ENCODE measurements at regions not wholly inside any gene's neighbourhood (a gene's known extent, or its start where the extent isn't known, plus 50 kb on each side); places are given as distances from the start of the nearest gene placed in this dataset.
"Not testable (repeated sequence)": the region's sequence is repeated elsewhere in the genome, so short reads cannot be mapped to it uniquely, and the experiment has no call there.

GRCh38 chr5:98309785-98310598 lies 463.5 kb upstream of the RGMB start:
- TF ChIP-seq POLR2AphosphoS5 (IDR thresholded peaks at IDR 0.05) (no peak), POLR2A (IDR thresholded peaks at IDR 0.05) (no peak)
- Histone ChIP-seq H3K36me3 (no peaks in the 10 kb centered on the region), H3K9me3 (no peaks in the 10 kb centered on the region), H3K4me1 (no peaks in the 10 kb centered on the region), H3K27ac (peak overlapping the region in 1 of 2 donors; percentile 9), H3K27me3 (no peaks in the 10 kb centered on the region), H3K4me3 (no peak overlapping the region)
- DNase-seq (ENCODE audit: low spot score in 2 of 2): no peak
- intact Hi-C loops (cut with DNase I; ENCODE audit: low total_unique reads): no loop called here

- Histone ChIP-seq H3K27ac (no peak overlapping the region), H3K9me3 (no peaks in the 10 kb centered on the region), H3K4me1 (no peaks in the 10 kb centered on the region), H3K36me3 (no peaks in the 10 kb centered on the region), H3K4me3 (no peak overlapping the region), H3K27me3 (no peaks in the 10 kb centered on the region)
- no peak for DNase-seq (ENCODE audit: low spot score in 2 of 2)
- TF ChIP-seq POLR2A (IDR thresholded peaks at IDR 0.05): no peak
- intact Hi-C loops (cut with DNase I; ENCODE audit: low total_unique reads): no loop called here
Observed at GRCh38 chr5:98314292-98314691, 459.2 kb upstream of the RGMB start.

DNA sequence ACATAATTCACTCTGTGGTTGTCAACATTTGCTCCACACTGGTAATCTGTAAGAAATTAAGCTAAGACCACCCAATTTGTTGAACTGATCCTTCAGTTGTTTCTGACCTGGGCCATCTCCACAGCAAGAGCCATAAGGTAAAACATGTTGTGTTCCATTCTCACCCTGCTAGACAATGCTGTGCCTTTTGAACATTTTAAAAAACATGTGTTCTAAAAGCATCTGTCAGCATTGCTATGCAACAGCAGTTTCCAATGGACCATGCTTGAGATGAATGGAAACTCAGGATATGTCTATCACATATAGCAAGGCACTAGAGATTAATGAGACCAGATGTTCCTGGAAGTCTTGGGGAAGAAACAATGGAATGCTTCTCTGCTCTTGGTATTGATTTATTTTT lies 455.1 kb upstream of the RGMB start:
- Histone ChIP-seq H3K4me1 (no peaks in the 10 kb centered on the region), H3K9me3 (no peaks in the 10 kb centered on the region), H3K36me3 (no peaks in the 10 kb centered on the region), H3K4me3 (no peak overlapping the region), H3K27ac (no peak overlapping the region), H3K27me3 (no peaks in the 10 kb centered on the region)
- no peak for TF ChIP-seq POLR2A (IDR thresholded peaks at IDR 0.05)
- TF ChIP-seq CTCF (IDR thresholded peaks at IDR 0.05): no peak
- no peak for TF ChIP-seq POLR2AphosphoS5 (IDR thresholded peaks at IDR 0.05)
- DNase-seq (ENCODE audit: low spot score in 2 of 2): no peak
- intact Hi-C loops (cut with DNase I; ENCODE audit: low total_unique reads): no loop called here

GRCh38 chr5:98319299-98320011 lies 454.0 kb upstream of the RGMB start:
- H3K36me3 ChIP-seq: no peaks in the 10 kb centered on the region
- H3K27me3 ChIP-seq: no peaks in the 10 kb centered on the region
- no peak overlapping the region for H3K27ac ChIP-seq
- no peaks in the 10 kb centered on the region for H3K9me3 ChIP-seq
- no peak overlapping the region for H3K4me3 ChIP-seq
- no peaks in the 10 kb centered on the region for H3K4me1 ChIP-seq
- intact Hi-C loops (cut with DNase I; ENCODE audit: low total_unique reads): no loop called here
- TF ChIP-seq POLR2A (IDR thresholded peaks at IDR 0.05) (no peak), POLR2AphosphoS5 (IDR thresholded peaks at IDR 0.05) (no peak), CTCF (IDR thresholded peaks at IDR 0.05) (no peak)
- DNase-seq (ENCODE audit: low spot score in 2 of 2): no peak

- intact Hi-C loops (cut with DNase I; ENCODE audit: low total_unique reads): no loop called here
- H3K27me3 ChIP-seq: no peaks in the 10 kb centered on the region
- H3K4me3 ChIP-seq: no peak overlapping the region
- no peaks in the 10 kb centered on the region for H3K36me3 ChIP-seq
- no peaks in the 10 kb centered on the region for H3K4me1 ChIP-seq
- H3K9me3 ChIP-seq: no peaks in the 10 kb centered on the region
- H3K27ac ChIP-seq: no peak overlapping the region
- TF ChIP-seq POLR2AphosphoS5 (IDR thresholded peaks at IDR 0.05): no peak
- DNase-seq (ENCODE audit: low spot score in 2 of 2): no peak
Observed at GRCh38 chr5:98320343-98320742, 453.1 kb upstream of the RGMB start.

- intact Hi-C loops (cut with DNase I; ENCODE audit: low total_unique reads): no loop called here
- no peak for DNase-seq (ENCODE audit: low spot score in 2 of 2)
- Histone ChIP-seq H3K36me3 (no peaks in the 10 kb centered on the region), H3K4me3 (no peak overlapping the region), H3K4me1 (no peaks in the 10 kb centered on the region), H3K27ac (no peak overlapping the region), H3K9me3 (no peaks in the 10 kb centered on the region), H3K27me3 (no peaks in the 10 kb centered on the region)
- no peak for TF ChIP-seq POLR2A (IDR thresholded peaks at IDR 0.05)
- TF ChIP-seq POLR2AphosphoS5 (IDR thresholded peaks at IDR 0.05): no peak
- no peak for TF ChIP-seq CTCF (IDR thresholded peaks at IDR 0.05)
Observed at GRCh38 chr5:98321361-98321760, 452.1 kb upstream of the RGMB start.

- H3K27me3 ChIP-seq; H3K27ac ChIP-seq; H3K4me1 ChIP-seq; H3K9me3 ChIP-seq; H3K36me3 ChIP-seq; DNase-seq (ENCODE audit: low spot score in 2 of 2); intact Hi-C loops (cut with DNase I; ENCODE audit: low total_unique reads); H3K4me3 ChIP-seq: not testable (repeated sequence)
Observed at GRCh38 chr5:98325187-98325586, 448.3 kb upstream of the RGMB start.
